ENCODE measurements at regions not wholly inside any gene's neighbourhood (a gene's known extent, or its start where the extent isn't known, plus 50 kb on each side); places are given as distances from the start of the nearest gene placed in this dataset.

- no peak for FAIRE-seq
- BruUV-seq (replicated peaks) = no TSS peak
- no peaks in the 10 kb centered on the region for H3K9me3 ChIP-seq (replicated peaks; ENCODE audit: control insufficient read depth, insufficient read depth, low read length)
- H4K20me1 ChIP-seq (replicated peaks; ENCODE audit: control insufficient read depth, extremely low read depth, insufficient read depth, low read length) = no peaks in the 10 kb centered on the region
- H3K27ac ChIP-seq (ENCODE audit: insufficient read depth, low read depth, low read length) = no peak overlapping the region
- H3K79me2 ChIP-seq (ENCODE audit: control insufficient read depth, insufficient read depth, low read length) = no peaks in the 10 kb centered on the region
- no peaks in the 10 kb centered on the region for H3K9me1 ChIP-seq (replicated peaks; ENCODE audit: control insufficient read depth, extremely low read depth, insufficient read depth, low read length)
- H3K9ac ChIP-seq (replicated peaks; ENCODE audit: extremely low read depth, insufficient read depth, low read length) = no peak overlapping the region
- no peaks in the 10 kb centered on the region for H3K4me1 ChIP-seq (ENCODE audit: control insufficient read depth, extremely low read depth, insufficient read depth, low read length)
- TF ChIP-seq JUN (IDR thresholded peaks at IDR 0.05; ENCODE audit: borderline replicate concordance, insufficient read depth, insufficient read length, low read depth) (no peak), MYC (IDR thresholded peaks at IDR 0.05; ENCODE audit: low read depth, low read length) (no peak), FOS (IDR thresholded peaks at IDR 0.05; ENCODE audit: borderline replicate concordance, insufficient read depth, low read length) (no peak), CTCF (IDR thresholded peaks at IDR 0.05; ENCODE audit: extremely low read depth in 1 of 2, insufficient read depth in 1 of 2, low read depth in 1 of 2, low read length in 2 of 2) (no peak), MAX (IDR thresholded peaks at IDR 0.05; ENCODE audit: insufficient read depth, insufficient read length) (no peak), POLR2A (IDR thresholded peaks at IDR 0.05; ENCODE audit: low read depth, low read length) (no peak), EZH2 (IDR thresholded peaks at IDR 0.05; ENCODE audit: borderline replicate concordance, low read depth, low read length, severe bottlenecking) (no peak), GATA2 (IDR thresholded peaks at IDR 0.05; ENCODE audit: insufficient read depth, insufficient read length, low read depth, low read length) (no peak), POLR2AphosphoS5 (IDR thresholded peaks at IDR 0.05; ENCODE audit: insufficient read depth, low read depth, low read length) (no peak)
- ChIA-PET POLR2A (no interaction called here), CTCF (interaction anchor here (0.7 kb wide), 1 partner anchor 162 kb away, joined by 3 read pairs; no protein-coding TSS in a partner anchor)
- DNase-seq (ENCODE audit: low read depth, low spot score) = no peak
- no peak overlapping the region for H3K4me3 ChIP-seq (replicated peaks in 1 of 3; ENCODE audit: insufficient read depth in 1 of 3, low read depth in 1 of 3, low read length in 3 of 3)
- H3K36me3 ChIP-seq (ENCODE audit: control insufficient read depth in 2 of 2, extremely low read depth in 1 of 2, insufficient read depth in 2 of 2, low read length in 2 of 2) = no peaks in the 10 kb centered on the region
- H3K4me2 ChIP-seq (ENCODE audit: insufficient read depth, low read length) = no peak overlapping the region
- H2AFZ ChIP-seq (ENCODE audit: low read depth, low read length) = no peak overlapping the region
- intact Hi-C loops (cut with micrococcal nuclease) (no loop called here), dilution Hi-C loops (cut with MboI; ENCODE audit: extremely low pct_ligation_motif_present, low sequenced_read_pairs) (no loop called here)
- H3K27me3 ChIP-seq (ENCODE audit: control insufficient read depth in 2 of 2, insufficient read depth in 2 of 2, low read length in 2 of 2) = no peaks in the 10 kb centered on the region
These were observed 221.4 kb upstream of the RREB1 start for GRCh38 chr6:6886171-6886885.
